ENCODE measurements at regions not wholly inside any gene's neighbourhood (a gene's known extent, or its start where the extent isn't known, plus 50 kb on each side); places are given as distances from the start of the nearest gene placed in this dataset.

- DNase-seq (ENCODE audit: low spot score), result no peak
These were observed 292.7 kb downstream of the IRX1 start for GRCh38 chr5:3888310-3888709.

GRCh38 chr5:3889412-3890142 is 293.9 kb downstream of the IRX1 start:
- DNase-seq (ENCODE audit: low spot score), result no peak

DNA sequence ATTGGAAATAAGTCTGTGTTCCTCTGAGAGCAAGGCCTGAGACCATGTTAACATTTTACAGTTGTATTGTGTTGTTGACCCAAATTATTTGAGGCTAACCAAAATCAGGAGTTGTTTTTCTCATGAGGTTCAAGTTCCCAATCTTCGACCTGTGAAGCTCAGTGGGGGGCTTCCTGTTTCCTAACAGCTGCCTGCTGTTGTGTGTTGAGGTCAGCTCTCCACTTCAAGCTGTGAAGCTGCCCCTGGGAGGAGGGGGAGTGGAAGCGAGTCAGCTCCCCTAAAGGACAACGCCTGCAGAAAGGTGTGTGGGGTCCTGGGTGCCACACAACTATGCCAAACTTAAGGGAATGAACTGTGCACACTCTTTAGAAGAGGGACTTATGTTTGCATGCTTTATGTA is 295.5 kb downstream of the IRX1 start:
- no peak for DNase-seq (ENCODE audit: low spot score)

- no peak for DNase-seq (ENCODE audit: low spot score)
These were observed 297.9 kb downstream of the IRX1 start for GRCh38 chr5:3893527-3893926.

- no peak for DNase-seq (ENCODE audit: low spot score)
These were observed 298.3 kb downstream of the IRX1 start for GRCh38 chr5:3893975-3894374.

GRCh38 chr5:3896098-3896497 is 300.5 kb downstream of the IRX1 start:
- DNase-seq (ENCODE audit: low spot score), result no peak

- no peak for DNase-seq (ENCODE audit: low spot score)
These were observed 303.5 kb downstream of the IRX1 start for GRCh38 chr5:3899093-3899492.

DNA sequence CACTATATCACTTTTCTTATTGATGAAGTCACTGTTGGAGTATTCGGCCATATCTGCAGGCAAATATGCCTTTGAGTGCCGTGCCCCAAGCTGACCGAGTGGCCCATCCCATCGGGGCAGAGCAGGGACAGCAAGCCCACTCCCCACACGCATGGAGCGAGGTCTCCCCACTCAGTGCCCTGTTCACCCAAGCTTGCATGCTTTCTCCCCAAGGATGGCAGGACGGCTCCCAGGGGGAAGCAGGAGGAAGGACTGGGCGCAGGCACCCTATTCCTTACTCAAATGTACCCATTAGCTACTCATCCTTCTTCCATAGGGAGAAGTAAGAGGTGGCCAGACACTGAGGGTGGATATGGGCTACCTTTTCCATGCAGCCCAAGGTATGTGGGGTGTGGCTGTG is 309.0 kb downstream of the IRX1 start:
- no peak for DNase-seq (ENCODE audit: low spot score)

DNA sequence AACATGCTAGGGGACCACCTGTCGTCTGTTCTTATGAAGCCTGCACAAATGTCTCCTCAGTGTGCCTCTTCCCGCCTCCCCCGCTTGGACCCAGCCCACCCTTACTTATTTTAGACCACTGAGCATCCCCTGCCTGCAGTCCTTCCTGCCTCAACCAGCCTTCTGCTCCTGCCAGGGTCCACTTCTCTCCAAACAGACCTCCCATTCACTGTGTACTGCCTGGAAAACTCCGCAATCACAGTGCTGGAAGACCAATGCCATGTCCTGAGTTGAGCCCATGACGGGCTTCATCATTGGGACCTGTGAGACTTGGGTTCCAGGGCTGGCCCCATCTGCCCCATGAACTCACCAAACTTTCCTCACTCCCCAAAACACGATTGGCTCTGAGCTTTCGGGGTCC is 309.4 kb downstream of the IRX1 start:
- DNase-seq (ENCODE audit: low spot score), result no peak

GRCh38 chr5:3905521-3905920 is 309.9 kb downstream of the IRX1 start:
- no peak for DNase-seq (ENCODE audit: low spot score)

GRCh38 chr5:3911111-3911510 is 315.5 kb downstream of the IRX1 start:
- DNase-seq (ENCODE audit: low spot score), result no peak

GRCh38 chr5:3911773-3912172 is 316.1 kb downstream of the IRX1 start:
- no peak for DNase-seq (ENCODE audit: low spot score)

DNA sequence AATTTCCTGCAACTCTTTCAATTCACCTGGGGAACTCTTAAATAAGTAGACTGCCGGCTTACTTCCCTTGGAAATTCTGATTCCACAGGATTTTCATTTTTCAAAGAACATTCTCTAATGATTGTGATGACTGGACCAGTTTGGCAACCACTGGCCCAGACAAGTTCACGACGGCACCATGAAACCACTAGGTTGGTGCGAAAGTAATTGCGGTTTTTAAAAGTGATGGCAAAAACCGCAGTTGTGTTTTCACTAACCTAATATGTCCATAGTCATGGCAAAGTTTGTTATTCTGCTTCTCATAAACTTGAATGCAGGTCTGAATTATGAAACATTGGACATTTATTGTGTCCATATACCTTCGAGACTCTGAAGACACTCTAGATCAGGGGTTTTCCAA is 317.2 kb downstream of the IRX1 start:
- no peak for DNase-seq (ENCODE audit: low spot score)

- DNase-seq (ENCODE audit: low spot score), result no peak
These were observed 317.6 kb downstream of the IRX1 start for GRCh38 chr5:3913279-3913678.

GRCh38 chr5:3925022-3925421 is 329.4 kb downstream of the IRX1 start:
- no peak for DNase-seq (ENCODE audit: low spot score)

- no peak for DNase-seq (ENCODE audit: low spot score)
These were observed 330.3 kb downstream of the IRX1 start for GRCh38 chr5:3925935-3926334.

DNA sequence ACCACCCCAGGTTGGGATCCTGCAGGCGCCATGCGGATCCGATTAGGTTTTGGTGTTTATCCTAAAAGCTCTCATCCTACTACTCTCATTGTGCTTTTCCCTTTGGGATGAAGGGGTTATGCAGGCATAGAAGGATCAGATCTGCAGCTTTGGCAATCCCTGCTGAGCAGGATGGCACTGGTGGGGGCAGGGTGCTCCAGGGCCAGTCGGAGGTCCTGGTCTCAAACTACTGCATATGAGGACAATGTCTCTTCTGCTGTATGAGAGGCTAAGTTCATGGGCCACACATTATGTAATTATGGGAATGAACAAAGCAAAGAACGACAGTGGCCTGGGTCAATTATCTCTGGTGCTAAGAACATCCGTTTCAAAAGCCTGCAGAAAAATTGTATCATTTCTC is 334.2 kb downstream of the IRX1 start:
- no peak for DNase-seq (ENCODE audit: low spot score)

GRCh38 chr5:3931976-3932375 is 336.3 kb downstream of the IRX1 start:
- no peak for DNase-seq (ENCODE audit: low spot score)

GRCh38 chr5:3933536-3933935 is 337.9 kb downstream of the IRX1 start:
- no peak for DNase-seq (ENCODE audit: low spot score)

- DNase-seq (ENCODE audit: low spot score), result no peak
These were observed 338.3 kb downstream of the IRX1 start for GRCh38 chr5:3933966-3934365.

DNA sequence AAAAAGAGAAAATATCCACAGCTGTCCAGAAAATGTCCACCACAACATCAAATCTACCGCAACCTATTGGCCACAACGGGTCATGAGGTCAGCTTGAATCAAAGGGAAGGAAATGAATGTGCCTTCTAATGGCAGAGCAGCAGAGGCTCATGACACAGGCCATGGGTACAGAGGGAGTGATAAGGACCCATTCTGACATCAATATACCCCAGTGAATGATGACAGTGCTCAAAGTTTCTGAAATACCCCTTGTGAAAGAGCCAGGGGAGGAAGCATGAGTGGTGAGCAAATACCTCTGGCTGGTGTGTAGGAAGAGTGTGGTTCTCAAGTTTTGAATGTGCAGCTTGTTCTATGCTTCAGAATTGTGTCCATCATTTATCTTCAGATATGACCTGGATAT is 348.2 kb downstream of the IRX1 start:
- DNase-seq (ENCODE audit: low spot score), result no peak

DNA sequence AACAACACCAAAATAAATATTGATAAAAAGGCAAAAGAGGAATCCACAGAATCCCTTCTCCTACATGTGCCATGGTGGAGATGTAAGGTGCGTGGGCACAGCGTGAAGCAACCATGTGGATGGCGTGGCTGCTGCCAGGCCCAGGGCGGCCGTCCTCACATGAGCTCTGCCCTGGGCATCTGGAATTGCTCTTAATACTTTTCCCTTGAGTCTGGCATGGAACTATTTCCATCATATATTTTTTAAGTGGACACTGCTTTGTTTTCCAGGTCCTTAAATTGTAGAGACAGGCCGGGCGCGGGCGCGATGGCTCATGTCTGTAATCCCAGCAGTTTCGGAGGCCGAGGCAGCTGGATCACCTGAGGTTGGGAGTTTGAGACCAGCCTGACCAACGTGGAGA is 349.3 kb downstream of the IRX1 start:
- no peak for DNase-seq (ENCODE audit: low spot score)

GRCh38 chr5:3948838-3949237 is 353.2 kb downstream of the IRX1 start:
- no peak for DNase-seq (ENCODE audit: low spot score)

GRCh38 chr5:3954199-3954598 is 358.6 kb downstream of the IRX1 start:
- DNase-seq (ENCODE audit: low spot score), result no peak

Data from A172 (cell line).